Muscle layer of colon (tissue), 2 donors: ENCODE measurements at regions not wholly inside any gene's neighbourhood (a gene's known extent, or its start where the extent isn't known, plus 50 kb on each side); places are given as distances from the start of the nearest gene placed in this dataset.
"Not testable (repeated sequence)": the region's sequence is repeated elsewhere in the genome, so short reads cannot be mapped to it uniquely, and the experiment has no call there.

Source experiments
- H3K27ac ChIP-seq: one replicate; pipeline ENCODE4 v1.7.0; 2013; ENCODE audit warnings: low read depth, mild to moderate bottlenecking, low read length, moderate library complexity
- H3K27me3 ChIP-seq, 2 donors: one replicate each; pipeline ENCODE4 v1.7.0; 2013; ENCODE audit warnings: low read length in 2 of 2, mild to moderate bottlenecking in 2 of 2; ENCODE audit not compliant: insufficient read depth in 2 of 2, control insufficient read depth in 1 of 2
- H3K36me3 ChIP-seq: one replicate; pipeline ENCODE4 v1.7.0; 2013; ENCODE audit warnings: mild to moderate bottlenecking, low read length; ENCODE audit not compliant: insufficient read depth
- H3K4me1 ChIP-seq: one replicate; pipeline ENCODE4 v1.7.0; 2013; ENCODE audit warnings: mild to moderate bottlenecking, low read length; ENCODE audit not compliant: insufficient read depth
- H3K4me3 ChIP-seq, 2 donors: one replicate each; pipeline ENCODE4 v1.7.0; 2013; ENCODE audit warnings: low read length in 2 of 2, low read depth in 1 of 2, mild to moderate bottlenecking in 1 of 2, moderate library complexity in 1 of 2
- H3K9ac ChIP-seq: one replicate; pipeline ENCODE4 v1.7.0; 2013; ENCODE audit warnings: low read length
- H3K9me3 ChIP-seq: one replicate; pipeline ENCODE4 v1.7.0; 2013; ENCODE audit warnings: mild to moderate bottlenecking, low read length
- donor health status: abdominal sarcoma.
- donor health status: Adenocarcinoma of cecum.

DNA sequence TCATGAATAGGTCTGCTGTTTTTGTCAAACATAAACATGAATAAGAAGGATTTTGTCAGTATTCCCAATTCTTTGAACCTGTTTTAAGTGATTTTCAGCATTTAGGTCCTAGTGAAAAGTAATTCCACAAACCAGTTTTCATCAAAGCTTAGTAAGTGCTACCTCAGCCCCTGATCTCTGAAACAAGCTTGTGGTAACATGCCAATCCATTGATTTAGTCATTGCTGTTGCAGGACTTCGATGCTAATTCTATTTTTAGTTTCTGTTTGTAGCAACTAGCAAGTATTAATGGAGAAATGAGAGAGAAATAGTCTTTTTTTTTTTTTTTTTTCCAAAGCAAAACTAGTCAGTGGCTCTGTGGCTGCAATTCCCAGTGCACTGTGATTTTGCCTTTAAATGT lies 91.4 kb downstream of the JRKL start:
- Histone ChIP-seq H3K4me3 (no peak overlapping the region), H3K27me3 (no peaks in the 10 kb centered on the region), H3K4me1 (peaks cover 5% of the 10 kb centered on the region), H3K27ac (no peak overlapping the region), H3K9me3 (no peaks in the 10 kb centered on the region), H3K9ac (no peak overlapping the region), H3K36me3 (no peaks in the 10 kb centered on the region)

DNA sequence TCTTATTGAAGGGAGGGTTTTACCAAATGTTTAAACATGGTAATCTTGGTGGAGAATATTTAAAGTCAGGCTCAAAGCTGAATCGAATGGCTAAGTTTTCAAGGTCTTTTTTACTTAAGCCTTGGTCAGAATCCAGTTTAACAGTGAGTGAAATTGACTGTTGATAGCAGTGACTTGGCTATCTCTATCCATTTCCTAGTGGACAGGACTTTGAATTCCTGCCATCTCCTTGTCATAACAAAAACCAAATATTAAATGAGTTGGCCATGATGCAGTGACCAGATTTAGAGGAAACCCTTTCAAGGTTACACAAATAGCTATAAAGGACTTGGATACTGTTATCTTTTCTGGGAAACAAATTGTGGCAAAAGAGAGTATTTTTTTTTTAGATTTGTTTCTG lies 92.0 kb downstream of the JRKL start:
- H3K27ac ChIP-seq, result no peak overlapping the region
- no peaks in the 10 kb centered on the region for H3K9me3 ChIP-seq

DNA sequence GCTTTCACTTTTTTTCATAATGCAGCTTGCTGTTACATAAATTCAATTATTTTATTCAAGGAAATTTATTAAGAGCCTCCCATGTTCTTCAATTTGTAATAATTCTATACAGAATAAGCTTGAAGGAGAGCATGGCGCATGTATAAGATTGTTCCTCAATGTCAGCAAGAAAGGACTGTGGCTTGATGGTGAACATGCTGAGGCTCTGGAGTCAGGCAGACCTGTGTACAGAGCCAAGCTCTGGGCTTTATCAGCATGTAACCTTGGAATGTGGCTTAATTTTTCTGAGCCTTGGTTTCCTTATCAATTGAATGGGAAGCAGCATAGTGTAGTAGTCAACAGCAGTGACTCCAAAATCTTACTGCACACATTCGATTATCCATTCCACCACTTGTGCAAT lies 92.4 kb downstream of the JRKL start:
- Histone ChIP-seq H3K27ac (no peak overlapping the region), H3K36me3 (no peaks in the 10 kb centered on the region), H3K27me3 (no peaks in the 10 kb centered on the region), H3K4me3 (no peak overlapping the region), H3K9ac (no peak overlapping the region), H3K4me1 (peaks cover 5% of the 10 kb centered on the region), H3K9me3 (no peaks in the 10 kb centered on the region)

More for the DNA sequence above, 92.0 kb downstream of the JRKL start:
- Histone ChIP-seq H3K9ac (no peak overlapping the region), H3K36me3 (no peaks in the 10 kb centered on the region), H3K27me3 (no peaks in the 10 kb centered on the region), H3K4me1 (peaks cover 5% of the 10 kb centered on the region), H3K4me3 (no peak overlapping the region)

DNA sequence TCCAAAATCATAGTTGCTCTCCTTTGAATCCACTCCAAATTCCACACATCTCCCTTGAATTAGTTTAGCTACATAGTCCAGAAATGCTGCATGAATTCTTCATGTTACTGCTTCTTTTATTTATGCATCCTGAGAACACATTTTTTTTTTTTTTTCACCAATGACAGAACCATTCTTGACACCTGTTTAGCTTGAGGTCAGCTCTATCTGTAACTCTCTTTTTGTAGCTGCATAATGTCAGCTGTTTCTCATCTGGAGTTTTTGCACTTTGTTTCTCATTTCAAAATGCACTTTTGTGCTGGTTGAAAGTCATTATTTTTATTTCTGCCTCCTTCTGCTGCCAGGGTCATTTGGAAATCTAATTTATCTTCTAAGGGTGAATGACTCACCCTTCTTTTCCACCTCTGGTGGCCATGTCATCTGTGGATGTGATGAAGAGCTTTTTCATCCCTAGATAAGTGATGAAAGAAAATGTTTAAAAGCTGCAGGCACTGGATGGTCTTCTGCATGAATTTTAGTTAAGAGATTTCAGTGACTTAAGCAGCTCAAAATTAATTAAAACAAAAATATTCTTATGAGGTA lies 93.7 kb downstream of the JRKL start:
- H3K9ac ChIP-seq, result no peak overlapping the region
- H3K9me3 ChIP-seq, result no peaks in the 10 kb centered on the region
- H3K36me3 ChIP-seq, result no peaks in the 10 kb centered on the region
- peaks cover 5% of the 10 kb centered on the region for H3K4me1 ChIP-seq
- no peak overlapping the region for H3K27ac ChIP-seq
- no peak overlapping the region for H3K4me3 ChIP-seq
- no peaks in the 10 kb centered on the region for H3K27me3 ChIP-seq

DNA sequence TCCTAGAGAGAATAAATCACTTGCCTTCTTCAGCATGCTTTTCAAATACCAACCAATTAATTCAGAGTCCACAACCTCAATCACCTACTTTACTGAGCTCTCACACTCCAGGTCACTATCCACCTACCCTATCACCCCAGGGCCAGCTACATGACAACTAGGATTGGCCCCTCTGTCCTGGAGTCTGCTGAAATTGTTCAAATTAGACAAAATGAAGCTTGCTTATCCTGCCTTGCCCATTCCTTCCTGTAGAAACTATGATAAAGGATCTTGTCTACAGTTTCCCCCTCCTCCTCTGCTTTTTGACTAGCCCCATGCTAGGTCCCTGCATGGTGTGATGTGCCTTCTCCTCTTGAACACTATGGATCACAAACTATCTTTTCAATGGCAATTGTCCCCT lies 94.5 kb downstream of the JRKL start:
- no peaks in the 10 kb centered on the region for H3K27me3 ChIP-seq

DNA sequence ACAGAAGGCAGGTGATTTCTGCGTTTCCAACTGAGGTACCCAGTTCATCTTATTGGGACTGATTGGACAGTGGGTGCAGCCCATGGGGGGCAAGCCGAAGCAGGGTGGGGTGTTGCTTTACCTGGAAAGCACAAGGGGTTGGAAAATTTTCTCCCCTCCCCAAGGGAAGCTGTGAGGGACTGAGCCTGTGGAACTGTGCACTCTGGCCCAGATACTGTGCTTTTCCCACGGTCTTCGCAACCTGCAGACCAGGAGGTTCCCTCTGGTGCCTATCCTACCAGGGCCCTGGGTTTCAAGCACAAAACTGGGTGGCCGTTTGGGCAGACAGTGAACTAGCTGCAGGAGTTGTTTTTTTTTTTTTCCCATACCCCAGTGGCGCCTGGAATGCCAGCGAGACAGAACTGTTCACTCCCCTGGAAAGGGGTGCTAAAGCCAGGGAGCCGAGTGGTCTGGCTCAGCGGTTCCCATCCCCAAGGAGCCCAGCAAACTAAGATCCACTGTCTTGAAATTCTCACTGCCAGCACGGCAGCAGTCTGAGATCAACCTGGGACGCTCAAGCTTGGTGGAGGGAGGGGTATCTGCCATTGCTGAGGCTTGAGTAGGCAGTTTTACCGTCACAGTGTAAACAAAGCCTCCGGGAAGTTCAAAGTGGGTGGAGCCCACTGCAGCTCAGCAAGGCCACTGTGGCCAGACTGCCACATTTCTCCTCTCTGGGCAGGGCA lies 97.2 kb downstream of the JRKL start:
- Histone ChIP-seq H3K4me1 (peaks cover 5% of the 10 kb centered on the region), H3K27me3 (no peaks in the 10 kb centered on the region), H3K9me3 (no peaks in the 10 kb centered on the region), H3K9ac (no peak overlapping the region), H3K4me3 (no peak overlapping the region), H3K27ac (no peak overlapping the region), H3K36me3 (no peaks in the 10 kb centered on the region)

More for the DNA sequence above, 94.5 kb downstream of the JRKL start:
- Histone ChIP-seq H3K27ac (no peak overlapping the region), H3K36me3 (no peaks in the 10 kb centered on the region), H3K9ac (no peak overlapping the region), H3K9me3 (no peaks in the 10 kb centered on the region), H3K4me3 (no peak overlapping the region), H3K4me1 (peaks cover 5% of the 10 kb centered on the region)

DNA sequence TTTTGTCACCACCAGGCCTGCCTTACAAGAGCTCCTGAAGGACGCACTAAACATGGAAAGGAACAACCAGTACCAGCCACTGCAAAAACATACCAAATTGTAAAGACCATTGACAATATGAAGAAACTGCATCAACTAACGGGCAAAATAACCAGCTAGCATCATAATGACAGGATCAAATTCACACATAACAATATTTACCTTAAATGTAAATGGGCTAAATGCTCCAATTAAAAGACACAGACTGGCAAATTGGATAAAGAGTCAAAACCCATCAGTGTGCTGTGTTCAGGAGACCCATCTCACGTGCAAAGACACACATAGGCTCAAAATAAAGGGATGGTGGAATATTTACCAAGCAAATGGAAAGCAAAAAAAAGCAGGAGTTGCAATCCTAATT lies 99.1 kb downstream of the JRKL start:
- H3K27me3 ChIP-seq, H3K9me3 ChIP-seq, H3K9ac ChIP-seq, H3K4me3 ChIP-seq, H3K4me1 ChIP-seq, H3K27ac ChIP-seq, H3K36me3 ChIP-seq: not testable (repeated sequence)

DNA sequence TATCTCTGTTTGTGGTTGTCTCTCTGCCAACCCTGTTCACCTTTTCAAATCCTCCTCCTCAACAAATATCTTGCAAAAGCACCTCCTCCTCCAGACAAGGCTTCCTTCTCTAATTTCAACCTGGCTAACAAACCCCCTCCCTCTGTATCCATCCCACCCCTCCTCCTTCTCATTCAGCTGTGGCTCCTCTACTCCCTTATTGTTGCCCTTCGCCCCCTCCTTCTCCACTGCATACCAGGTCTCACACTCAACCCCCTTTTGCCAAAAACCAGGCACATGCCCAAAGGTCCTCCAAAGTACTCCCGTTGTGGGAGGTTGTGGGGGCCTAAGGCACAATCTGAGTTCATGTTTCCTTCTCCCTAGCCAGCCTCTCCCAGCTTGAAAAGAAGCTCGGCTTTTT lies 110.6 kb downstream of the JRKL start:
- Histone ChIP-seq H3K36me3 (no peaks in the 10 kb centered on the region), H3K9ac (no peak overlapping the region), H3K27ac (no peak overlapping the region), H3K4me3 (no peak overlapping the region), H3K4me1 (no peaks in the 10 kb centered on the region), H3K9me3 (no peaks in the 10 kb centered on the region), H3K27me3 (no peaks in the 10 kb centered on the region)

DNA sequence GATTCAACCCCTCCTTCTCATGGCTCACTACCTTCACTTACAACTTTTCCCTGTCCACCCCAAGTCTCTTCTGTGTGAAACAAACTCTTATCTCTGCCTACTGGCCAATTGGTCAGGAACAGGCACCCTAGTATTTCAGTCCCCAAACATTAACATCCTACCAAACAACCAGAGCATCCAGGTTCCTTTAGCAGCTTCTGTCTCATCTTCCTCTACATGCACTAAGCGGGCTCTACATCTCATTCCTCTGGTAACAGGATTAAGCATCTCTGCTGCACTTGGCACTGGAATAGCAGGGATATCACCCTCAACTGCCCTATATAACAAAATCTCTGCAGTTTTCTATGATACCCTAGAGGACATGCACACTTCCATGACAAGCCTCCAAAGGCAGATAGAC lies 116.2 kb downstream of the JRKL start:
- Histone ChIP-seq H3K9ac (no peak overlapping the region), H3K27me3 (no peaks in the 10 kb centered on the region), H3K36me3 (no peaks in the 10 kb centered on the region), H3K27ac (no peak overlapping the region), H3K4me1 (no peaks in the 10 kb centered on the region), H3K4me3 (no peak overlapping the region), H3K9me3 (no peaks in the 10 kb centered on the region)

DNA sequence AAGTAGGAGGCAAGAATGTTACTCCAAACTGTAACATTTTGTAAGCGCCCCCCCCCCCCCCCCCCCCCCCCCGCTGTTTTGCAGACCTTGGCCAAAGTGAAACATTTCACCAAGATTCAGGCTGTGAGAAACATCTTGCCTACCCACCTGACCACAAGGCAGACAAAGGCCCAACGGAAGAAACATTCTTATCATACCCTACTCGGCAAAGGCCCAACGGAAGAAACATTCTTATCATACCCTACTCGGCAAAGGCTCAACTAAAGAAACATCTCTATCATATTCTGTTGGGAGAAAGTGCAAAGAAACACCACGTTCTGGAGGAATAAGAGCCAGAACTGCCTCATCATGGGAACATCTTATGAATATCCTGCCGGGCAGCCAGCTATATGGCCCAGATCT lies 117.1 kb downstream of the JRKL start:
- H3K4me1 ChIP-seq, result no peaks in the 10 kb centered on the region
- no peak overlapping the region for H3K27ac ChIP-seq
- H3K4me3 ChIP-seq, result no peak overlapping the region
- H3K36me3 ChIP-seq, result no peaks in the 10 kb centered on the region
- no peaks in the 10 kb centered on the region for H3K27me3 ChIP-seq
- no peak overlapping the region for H3K9ac ChIP-seq
- no peaks in the 10 kb centered on the region for H3K9me3 ChIP-seq

DNA sequence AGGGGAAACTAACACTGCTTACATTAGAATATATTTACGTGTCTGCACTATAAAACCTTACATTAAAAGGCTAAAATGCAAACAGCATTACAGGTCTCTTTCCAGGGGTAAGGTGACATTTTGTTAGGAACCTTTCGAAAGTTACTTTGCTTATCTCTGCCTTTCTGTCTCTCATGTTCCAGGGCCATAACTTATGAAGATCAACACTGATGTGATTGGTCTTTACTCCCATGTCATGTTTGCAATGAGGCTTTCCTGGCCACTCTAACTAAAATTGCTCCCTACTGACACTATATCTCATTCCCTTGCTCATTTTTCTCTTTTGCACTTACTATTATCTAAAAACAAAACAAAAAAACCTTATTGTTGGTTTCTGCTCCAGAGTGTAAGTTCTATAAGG lies 119.0 kb downstream of the JRKL start:
- H3K4me3 ChIP-seq, result no peak overlapping the region
- no peaks in the 10 kb centered on the region for H3K4me1 ChIP-seq
- no peak overlapping the region for H3K9ac ChIP-seq
- no peaks in the 10 kb centered on the region for H3K36me3 ChIP-seq
- no peak overlapping the region for H3K27ac ChIP-seq
- no peaks in the 10 kb centered on the region for H3K9me3 ChIP-seq
- no peaks in the 10 kb centered on the region for H3K27me3 ChIP-seq

DNA sequence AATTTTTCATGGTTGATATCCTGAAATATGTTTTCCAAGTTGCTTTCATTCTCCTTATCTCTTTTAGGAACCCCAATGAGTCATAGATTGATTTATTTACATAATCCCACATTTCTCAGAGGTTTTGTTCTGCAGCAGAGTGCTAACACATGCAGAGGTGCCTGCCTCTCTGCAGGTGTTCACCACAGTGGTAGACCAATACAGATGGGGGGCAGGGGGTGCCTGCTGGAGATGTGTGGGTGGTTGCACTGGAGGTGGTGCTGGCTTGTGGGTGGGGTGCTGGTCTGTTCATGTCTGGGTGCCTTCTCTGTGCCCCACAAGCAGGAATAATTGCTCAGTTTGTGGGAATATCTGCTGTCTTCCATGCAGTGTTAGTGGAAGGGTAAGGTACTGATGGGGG lies 131.1 kb downstream of the JRKL start:
- Histone ChIP-seq H3K4me3 (no peak overlapping the region), H3K36me3 (no peaks in the 10 kb centered on the region), H3K4me1 (no peaks in the 10 kb centered on the region), H3K9ac (no peak overlapping the region), H3K9me3 (no peaks in the 10 kb centered on the region), H3K27ac (no peak overlapping the region), H3K27me3 (no peaks in the 10 kb centered on the region)
